Esophagus (tissue), 2 donors: ENCODE measurements at regions not wholly inside any gene's neighbourhood (a gene's known extent, or its start where the extent isn't known, plus 50 kb on each side); places are given as distances from the start of the nearest gene placed in this dataset.

Experiments used
- H3K27ac ChIP-seq, 2 donors: one replicate each; pipeline ENCODE4 v1.5.1; 2013; ENCODE audit warnings: low read depth in 2 of 2, mild to moderate bottlenecking in 2 of 2, inconsistent platforms in 1 of 2, low read length in 1 of 2, moderate library complexity in 1 of 2
- H3K27me3 ChIP-seq, 2 donors: one replicate each; pipeline ENCODE4 v1.6.1; 2013; ENCODE audit warnings: low read length in 2 of 2, control low read depth in 1 of 2, mild to moderate bottlenecking in 1 of 2; ENCODE audit not compliant: insufficient read depth in 2 of 2, control insufficient read depth in 1 of 2
- H3K36me3 ChIP-seq, 2 donors: one replicate each; pipeline ENCODE4 v1.6.1; 2013; ENCODE audit warnings: low read length in 1 of 2; ENCODE audit not compliant: control insufficient read depth in 2 of 2, insufficient read depth in 2 of 2
- H3K4me1 ChIP-seq, 2 donors: one replicate each; pipeline ENCODE4 v1.6.1; 2013; ENCODE audit warnings: low read length in 1 of 2; ENCODE audit not compliant: control insufficient read depth in 2 of 2, insufficient read depth in 2 of 2
- H3K4me3 ChIP-seq, 2 donors: one replicate each; pipeline ENCODE4 v1.5.1; 2013; ENCODE audit warnings: low read length in 2 of 2, mild to moderate bottlenecking in 2 of 2, low read depth in 1 of 2, moderate library complexity in 1 of 2
- H3K9me3 ChIP-seq, 2 donors: one replicate each; pipeline ENCODE4 v1.6.1; 2013; ENCODE audit warnings: mild to moderate bottlenecking in 2 of 2, low read depth in 1 of 2, low read length in 1 of 2, moderate library complexity in 1 of 2; ENCODE audit not compliant: control insufficient read depth in 2 of 2, insufficient read depth in 1 of 2
- WGBS, 2 donors: extraction: QIAGEN DNeasy Blood & Tissue Kit; methylation state at CpG; one replicate each; pipeline ENCODE4 v1.1.7; 2013; 5-methylcytosine and 5-hydroxymethylcytosine counted together
- donor health status: healthy with polysubstance abuse.
- donor health status: Bipolar disorder and iron deficiency.

- no peaks in the 10 kb centered on the region for H3K4me1 ChIP-seq
- no peaks in the 10 kb centered on the region for H3K9me3 ChIP-seq
- H3K27ac ChIP-seq = no peak overlapping the region
- H3K27me3 ChIP-seq = no peaks in the 10 kb centered on the region
- WGBS, 2 donors = 90 to 93% methylated on average over 3 of the region's 3 CpGs
- H3K36me3 ChIP-seq = no peaks in the 10 kb centered on the region
- no peak overlapping the region for H3K4me3 ChIP-seq
Observed at GRCh38 chr21:15193937-15194336, 129.1 kb upstream of the NRIP1 start.

GRCh38 chr21:15195104-15195503 lies 130.3 kb upstream of the NRIP1 start:
- no peaks in the 10 kb centered on the region for H3K27me3 ChIP-seq
- no peaks in the 10 kb centered on the region for H3K36me3 ChIP-seq
- H3K4me1 ChIP-seq = no peaks in the 10 kb centered on the region
- no peaks in the 10 kb centered on the region for H3K9me3 ChIP-seq
- 97 to 99% methylated on average over 2 of the region's 2 CpGs for WGBS, 2 donors
- H3K27ac ChIP-seq = no peak overlapping the region
- H3K4me3 ChIP-seq = no peak overlapping the region

GRCh38 chr21:15195768-15196167 lies 131.0 kb upstream of the NRIP1 start:
- WGBS, 2 donors = 67 to 96% methylated on average over 1 of the region's 1 CpG
- no peaks in the 10 kb centered on the region for H3K9me3 ChIP-seq
- H3K36me3 ChIP-seq = no peaks in the 10 kb centered on the region
- H3K4me1 ChIP-seq = no peaks in the 10 kb centered on the region
- no peaks in the 10 kb centered on the region for H3K27me3 ChIP-seq
- H3K4me3 ChIP-seq = no peak overlapping the region
- H3K27ac ChIP-seq = no peak overlapping the region

- Histone ChIP-seq H3K36me3 (no peaks in the 10 kb centered on the region), H3K27ac (no peak overlapping the region)
- 68 to 81% methylated on average over 2 of the region's 2 CpGs for WGBS, 2 donors
Observed at GRCh38 chr21:15197696-15198095, 132.9 kb upstream of the NRIP1 start.

GRCh38 chr21:15199414-15200383 lies 134.9 kb upstream of the NRIP1 start:
- H3K9me3 ChIP-seq = no peaks in the 10 kb centered on the region
- H3K4me3 ChIP-seq = no peak overlapping the region
- H3K27ac ChIP-seq = no peak overlapping the region
- 69 to 75% methylated on average over 8 of the region's 8 CpGs for WGBS, 2 donors
- no peaks in the 10 kb centered on the region for H3K4me1 ChIP-seq
- no peaks in the 10 kb centered on the region for H3K27me3 ChIP-seq
- H3K36me3 ChIP-seq = no peaks in the 10 kb centered on the region

More at GRCh38 chr21:15197696-15198095, 132.9 kb upstream of the NRIP1 start:
- Histone ChIP-seq H3K9me3 (no peaks in the 10 kb centered on the region), H3K4me3 (no peak overlapping the region), H3K4me1 (no peaks in the 10 kb centered on the region), H3K27me3 (no peaks in the 10 kb centered on the region)

GRCh38 chr21:15203740-15204139 lies 138.9 kb upstream of the NRIP1 start:
- no peak overlapping the region for H3K4me3 ChIP-seq
- WGBS, 2 donors = 71 to 79% methylated on average over 3 of the region's 3 CpGs
- H3K27ac ChIP-seq = no peak overlapping the region
- no peaks in the 10 kb centered on the region for H3K27me3 ChIP-seq
- no peaks in the 10 kb centered on the region for H3K9me3 ChIP-seq
- peaks cover 0 to 2% of the 10 kb centered on the region in 2 donors for H3K4me1 ChIP-seq
- no peaks in the 10 kb centered on the region for H3K36me3 ChIP-seq

- WGBS, 2 donors = 79 to 82% methylated on average over 13 of the region's 13 CpGs
Observed at GRCh38 chr21:15204140-15204969, 139.6 kb upstream of the NRIP1 start.

GRCh38 chr21:15204970-15205286 lies 140.1 kb upstream of the NRIP1 start:
- 92 to 93% methylated on average over 4 of the region's 4 CpGs for WGBS, 2 donors
- Histone ChIP-seq H3K27me3 (no peaks in the 10 kb centered on the region), H3K36me3 (no peaks in the 10 kb centered on the region), H3K27ac (no peak overlapping the region), H3K4me3 (no peak overlapping the region), H3K9me3 (no peaks in the 10 kb centered on the region), H3K4me1 (peaks cover 0 to 5% of the 10 kb centered on the region in 2 donors)

More at GRCh38 chr21:15204140-15204969, 139.6 kb upstream of the NRIP1 start:
- Histone ChIP-seq H3K4me1 (peaks cover 0 to 5% of the 10 kb centered on the region in 2 donors), H3K27me3 (no peaks in the 10 kb centered on the region), H3K36me3 (no peaks in the 10 kb centered on the region), H3K9me3 (no peaks in the 10 kb centered on the region), H3K4me3 (no peak overlapping the region), H3K27ac (no peak overlapping the region)

- WGBS, 2 donors = 71 to 73% methylated on average over 5 of the region's 5 CpGs
- Histone ChIP-seq H3K4me3 (no peak overlapping the region), H3K27me3 (no peaks in the 10 kb centered on the region), H3K4me1 (peaks cover 3 to 9% of the 10 kb centered on the region in 2 donors), H3K27ac (no peak overlapping the region), H3K36me3 (no peaks in the 10 kb centered on the region), H3K9me3 (no peaks in the 10 kb centered on the region)
Observed at GRCh38 chr21:15206514-15206913, 141.7 kb upstream of the NRIP1 start.
